Mucosa of descending colon (tissue), 3 donors: ENCODE measurements at regions not wholly inside any gene's neighbourhood (a gene's known extent, or its start where the extent isn't known, plus 50 kb on each side); places are given as distances from the start of the nearest gene placed in this dataset.

ENCODE experiments used
- ATAC-seq: fragments of 200-7000 bp; cut with Tn5 transposase; one replicate; pipeline ENCODE4 v1.9.1; 2020; ENCODE audit warnings: mild to moderate bottlenecking, moderate library complexity
- DNase-seq, 3 donors: peaks; one replicate each; pipeline ENCODE4 v3.0.0-alpha.2; 2020
- H3K36me3 ChIP-seq: fragments of 200-600 bp; one replicate; pipeline ENCODE4 v1.8.0; 2021; ENCODE audit warnings: low read depth, mild to moderate bottlenecking
- H3K4me1 ChIP-seq: fragments of 200-600 bp; one replicate; pipeline ENCODE4 v1.8.0; 2021; ENCODE audit warnings: low read depth, mild to moderate bottlenecking
- H3K4me3 ChIP-seq: fragments of 200-600 bp; one replicate; pipeline ENCODE4 v1.8.0; 2021; ENCODE audit warnings: mild to moderate bottlenecking
- H3K9me3 ChIP-seq: fragments of 200-600 bp; one replicate; pipeline ENCODE4 v1.8.0; 2021; ENCODE audit warnings: mild to moderate bottlenecking
- CTCF ChIP-seq: fragments of 200-600 bp; IDR thresholded peaks from one replicate; pipeline ENCODE4 v1.8.0; 2022; ENCODE audit warnings: antibody characterized with exemption, mild to moderate bottlenecking
- intact Hi-C, 2 donors: fragments of 100-400 bp; cut with DNase I in 1 of 2; cut with micrococcal nuclease in 1 of 2; formaldehyde crosslinking; loops; one replicate each; pipeline versions ENCODE4 v1.11.0 to v1.11.1; 2022; cut with DNase I, micrococcal nuclease
- donor health status: DM: no; HTN: no; CAD: no; lungs with moderate emphysema.
- donor health status: DM: no; HTN: no; CAD: no.
- donor health status: DM: no; HTN: yes; CAD: no.

- H3K4me3 ChIP-seq = no peak overlapping the region
- no peak for TF ChIP-seq CTCF
- intact Hi-C loops = no loop called here
- ATAC-seq (no peak), DNase-seq (no peak)
- H3K36me3 ChIP-seq = no peaks in the 10 kb centered on the region
- H3K4me1 ChIP-seq = no peaks in the 10 kb centered on the region
- H3K9me3 ChIP-seq = no peaks in the 10 kb centered on the region
Measured at GRCh38 chr12:127526925-127527324, 740.0 kb upstream of the TMEM132C start.

- Histone ChIP-seq H3K9me3 (no peaks in the 10 kb centered on the region), H3K4me3 (no peak overlapping the region), H3K36me3 (no peaks in the 10 kb centered on the region), H3K4me1 (no peaks in the 10 kb centered on the region)
- DNase-seq (no peak), ATAC-seq (no peak)
- no peak for TF ChIP-seq CTCF
- intact Hi-C loops = no loop called here
Measured at GRCh38 chr12:127528551-127528950, 738.4 kb upstream of the TMEM132C start.

GRCh38 chr12:127531542-127531941 is 735.4 kb upstream of the TMEM132C start:
- no peak for ATAC-seq
- no peaks in the 10 kb centered on the region for H3K4me1 ChIP-seq
- H3K36me3 ChIP-seq = no peaks in the 10 kb centered on the region
- DNase-seq = no peak
- intact Hi-C loops = no loop called here
- H3K9me3 ChIP-seq = peaks cover 5% of the 10 kb centered on the region
- H3K4me3 ChIP-seq = no peak overlapping the region
- TF ChIP-seq CTCF = no peak

GRCh38 chr12:127533353-127533752 is 733.6 kb upstream of the TMEM132C start:
- intact Hi-C loops = no loop called here
- no peak for TF ChIP-seq CTCF
- no peaks in the 10 kb centered on the region for H3K4me1 ChIP-seq
- H3K4me3 ChIP-seq = no peak overlapping the region
- peaks cover 5% of the 10 kb centered on the region for H3K9me3 ChIP-seq
- no peaks in the 10 kb centered on the region for H3K36me3 ChIP-seq
- ATAC-seq (no peak), DNase-seq (no peak)

- Histone ChIP-seq H3K36me3 (no peaks in the 10 kb centered on the region), H3K4me1 (no peaks in the 10 kb centered on the region), H3K4me3 (no peak overlapping the region), H3K9me3 (peaks cover 5% of the 10 kb centered on the region)
- TF ChIP-seq CTCF = no peak
- intact Hi-C loops = no loop called here
- DNase-seq (no peak), ATAC-seq (no peak)
Measured at GRCh38 chr12:127536833-127537428, 730.0 kb upstream of the TMEM132C start.

- no peak for TF ChIP-seq CTCF
- intact Hi-C loops = no loop called here
- Histone ChIP-seq H3K9me3 (peaks cover 5% of the 10 kb centered on the region), H3K4me1 (no peaks in the 10 kb centered on the region), H3K36me3 (no peaks in the 10 kb centered on the region), H3K4me3 (no peak overlapping the region)
- no peak for ATAC-seq
- DNase-seq = no peak
Measured at GRCh38 chr12:127538316-127538715, 728.7 kb upstream of the TMEM132C start.
